Activated CD4-positive, alpha-beta T cell treated with anti-CD3 and anti-CD28 coated beads for 4 hours (primary cell): ENCODE measurements at regions not wholly inside any gene's neighbourhood (a gene's known extent, or its start where the extent isn't known, plus 50 kb on each side); places are given as distances from the start of the nearest gene placed in this dataset.
"Not testable (repeated sequence)": the region's sequence is repeated elsewhere in the genome, so short reads cannot be mapped to it uniquely, and the experiment has no call there.

ENCODE experiments used
- DNase-seq, 2 donors: peaks; one replicate each; pipeline ENCODE4 v3.0.0-alpha.2; 2020

DNA sequence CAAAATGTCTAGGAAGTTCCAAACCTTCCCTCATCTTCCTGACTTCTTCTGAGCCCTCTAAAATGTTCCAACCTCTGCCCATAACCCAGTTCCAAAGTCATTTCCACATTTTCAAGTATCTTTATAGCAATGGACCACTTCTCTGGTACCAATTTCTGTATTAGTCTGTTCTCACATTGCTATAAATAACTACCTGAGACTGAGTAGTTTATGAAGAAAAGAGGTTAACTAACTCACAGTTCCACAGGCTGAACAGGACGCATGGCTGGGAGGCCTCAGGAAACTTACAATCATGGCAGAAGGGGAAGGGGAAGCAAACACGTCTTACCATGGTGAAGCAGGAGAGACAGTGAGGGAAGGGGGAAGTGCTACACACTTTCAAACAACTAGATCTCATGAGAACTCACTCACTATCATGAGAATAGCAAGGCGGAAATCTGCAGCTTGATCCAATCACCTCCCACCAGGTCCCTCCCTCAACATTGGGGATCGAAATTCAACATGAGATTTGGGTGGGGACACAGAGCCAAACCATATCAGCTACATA is 213.2 kb upstream of the MGAT5 start:
- DNase-seq = not testable (repeated sequence)

DNA sequence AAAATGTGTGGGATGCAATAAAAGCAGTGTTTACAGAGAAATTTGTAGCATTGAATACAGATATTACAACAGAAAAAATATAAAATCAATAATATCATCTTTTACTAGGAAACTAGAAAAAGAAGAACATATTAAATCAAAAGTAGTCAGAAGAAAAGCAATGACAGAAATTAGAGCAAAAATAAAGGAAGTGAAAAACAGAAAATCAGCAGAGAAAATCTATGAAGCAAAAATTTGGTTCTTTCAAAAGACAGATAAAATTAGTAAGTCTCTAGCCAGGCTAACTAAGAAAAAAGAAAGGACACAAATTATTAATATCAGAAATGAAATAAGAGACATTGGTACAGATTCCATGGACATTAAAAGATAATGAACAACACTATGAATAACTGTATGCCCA is 212.0 kb upstream of the MGAT5 start:
- no peak for DNase-seq

DNA sequence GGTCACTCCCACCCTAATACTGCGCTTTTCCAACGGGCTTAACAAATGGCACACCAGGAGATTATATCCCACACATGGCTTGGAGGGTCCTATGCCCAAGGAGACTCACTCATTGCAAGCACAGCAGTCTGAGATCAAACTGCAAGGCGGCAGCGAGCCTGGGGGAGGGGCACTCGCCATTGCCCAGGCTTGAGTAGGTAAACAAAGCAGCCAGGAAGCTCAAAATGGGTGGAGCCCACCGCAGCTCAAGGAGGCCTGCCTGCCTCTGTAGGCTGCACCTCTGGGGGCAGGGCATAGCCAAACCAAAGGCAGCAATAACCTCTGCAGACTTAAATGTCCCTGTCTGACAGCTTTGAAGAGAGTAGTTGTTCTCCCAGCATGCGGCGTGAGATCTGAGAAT is 210.8 kb upstream of the MGAT5 start:
- not testable (repeated sequence) for DNase-seq

DNA sequence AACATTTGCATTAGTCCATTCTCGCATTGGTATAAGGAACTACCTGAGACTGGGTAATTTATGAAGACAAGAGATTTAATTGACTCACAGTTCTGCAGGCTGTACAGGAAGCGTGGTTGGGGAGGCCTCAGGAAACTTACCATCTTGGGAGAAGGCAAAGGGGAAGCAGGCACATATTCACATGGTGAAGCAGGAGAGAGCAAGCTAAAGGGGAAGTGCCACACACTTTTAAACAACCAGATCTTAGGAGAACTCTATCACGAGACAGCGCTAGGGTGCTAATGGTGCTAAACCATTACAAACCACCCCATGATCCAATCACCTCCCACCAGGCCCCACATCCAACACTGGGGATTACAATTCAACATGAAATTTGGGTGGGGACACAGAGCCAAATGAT is 201.7 kb upstream of the MGAT5 start:
- no peak for DNase-seq

DNA sequence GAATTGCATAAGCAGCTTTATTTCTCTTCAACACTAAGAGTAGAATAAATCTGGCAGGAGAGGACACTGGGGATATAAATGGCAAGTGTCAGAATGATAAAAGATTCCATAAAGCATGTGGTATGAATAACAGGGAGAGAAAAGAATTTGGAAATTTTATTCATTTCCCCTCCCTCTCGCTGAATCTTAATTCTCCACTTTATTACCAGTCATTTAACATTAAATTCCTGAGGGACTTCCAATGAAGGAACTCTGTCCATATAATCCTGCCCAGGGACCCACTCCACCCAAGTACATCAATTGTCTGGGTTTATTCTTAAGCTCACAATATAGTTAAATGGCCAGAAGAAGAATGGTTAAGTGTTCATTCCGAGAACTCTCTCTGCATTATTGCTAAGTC is 197.7 kb upstream of the MGAT5 start:
- no peak for DNase-seq

DNA sequence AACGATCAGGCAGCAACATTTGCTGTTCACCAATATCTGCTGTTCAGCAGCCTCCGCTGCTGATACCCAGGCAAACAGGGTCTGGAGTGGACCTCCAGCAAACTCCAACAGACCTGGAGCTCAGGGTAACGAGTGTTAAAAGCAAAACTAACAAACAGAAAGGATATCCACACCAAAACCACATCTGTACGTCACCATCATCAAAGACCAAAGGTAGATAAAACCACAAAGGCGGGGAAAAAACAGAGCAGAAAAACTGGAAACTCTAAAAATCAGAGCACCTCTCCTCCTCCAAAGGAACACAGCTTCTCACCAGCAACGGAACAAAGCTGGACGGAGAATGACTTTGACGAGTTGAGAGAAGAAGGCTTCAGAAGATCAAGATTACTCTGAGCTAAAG is 192.8 kb upstream of the MGAT5 start:
- DNase-seq = not testable (repeated sequence)

DNA sequence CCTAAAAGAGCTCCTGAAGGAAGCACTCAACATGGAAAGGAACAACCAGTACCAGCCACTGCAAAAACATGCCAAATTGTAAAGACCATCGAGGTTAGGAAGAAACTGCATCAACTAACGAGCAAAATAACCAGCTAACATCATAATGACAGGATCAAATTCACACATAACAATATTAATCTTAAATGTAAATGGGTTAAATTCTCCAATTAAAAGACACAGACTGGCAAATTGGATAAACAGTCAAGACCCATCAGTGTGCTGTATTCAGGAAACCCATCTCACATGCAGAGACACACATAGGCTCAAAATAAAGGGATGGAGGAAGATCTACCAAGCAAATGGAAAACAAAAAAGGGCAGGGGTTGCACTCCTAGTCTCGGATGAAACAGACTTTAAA is 191.6 kb upstream of the MGAT5 start:
- not testable (repeated sequence) for DNase-seq

DNA sequence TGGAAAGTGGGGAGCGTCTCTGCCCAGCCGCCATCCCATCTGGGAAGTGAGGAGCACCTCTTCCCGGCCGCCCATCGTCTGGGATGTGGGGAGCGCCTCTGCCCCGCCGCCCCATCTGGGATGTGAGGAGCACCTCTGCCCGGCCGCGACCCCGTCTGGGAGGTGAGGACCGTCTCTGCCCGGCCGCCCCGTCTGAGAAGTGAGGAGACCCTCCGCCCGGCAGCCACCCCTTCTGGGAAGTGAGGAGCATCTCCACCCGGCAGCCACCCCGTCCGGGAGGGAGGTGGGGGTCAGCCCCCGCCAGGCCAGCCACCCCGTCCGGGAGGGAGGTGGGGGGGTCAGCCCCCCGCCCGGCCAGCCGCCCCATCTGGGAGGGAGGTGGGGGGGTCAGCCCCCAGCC is 190.0 kb upstream of the MGAT5 start:
- DNase-seq = not testable (repeated sequence)

DNA sequence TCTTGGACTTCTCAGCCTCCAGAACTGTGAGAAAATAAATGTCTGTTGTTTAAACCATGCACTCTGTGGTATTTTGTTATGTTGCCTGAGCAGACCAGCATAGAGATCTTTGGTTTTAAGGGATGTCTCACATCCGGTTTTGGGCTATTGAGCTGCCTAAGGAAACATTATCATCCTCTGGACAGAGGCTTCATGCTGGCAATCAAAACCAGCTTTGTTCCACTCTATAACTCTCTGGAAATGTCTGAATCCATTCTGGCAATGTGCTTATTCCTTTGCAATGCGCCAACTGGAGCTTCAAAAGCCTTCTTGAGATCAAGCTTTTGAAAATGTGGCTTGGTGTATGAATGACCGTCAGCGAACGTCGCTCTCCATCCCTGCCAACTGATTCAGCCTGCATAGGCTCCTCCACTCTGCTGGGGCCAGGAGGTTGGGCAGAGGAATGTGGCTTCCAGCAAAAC is 183.6 kb upstream of the MGAT5 start:
- DNase-seq = no peak

DNA sequence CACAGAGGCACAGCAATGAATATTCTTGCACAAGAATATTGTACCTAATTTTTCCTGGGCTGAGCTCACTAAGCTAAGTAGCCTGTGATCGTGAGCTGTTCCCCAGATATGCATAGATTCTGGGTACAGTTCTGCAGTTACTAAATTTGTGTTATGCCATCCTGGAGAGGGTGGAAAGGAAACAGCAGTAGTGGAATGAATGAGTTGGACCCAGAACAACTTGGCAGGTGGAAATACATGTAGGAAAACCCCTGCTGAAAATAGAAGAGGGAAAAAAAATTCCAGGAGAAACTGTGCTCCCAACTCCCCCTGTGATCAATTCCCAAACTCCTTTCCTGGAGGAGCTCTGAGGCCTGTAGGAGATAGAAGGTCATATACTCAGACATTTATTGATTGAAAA is 181.5 kb upstream of the MGAT5 start:
- DNase-seq = no peak

DNA sequence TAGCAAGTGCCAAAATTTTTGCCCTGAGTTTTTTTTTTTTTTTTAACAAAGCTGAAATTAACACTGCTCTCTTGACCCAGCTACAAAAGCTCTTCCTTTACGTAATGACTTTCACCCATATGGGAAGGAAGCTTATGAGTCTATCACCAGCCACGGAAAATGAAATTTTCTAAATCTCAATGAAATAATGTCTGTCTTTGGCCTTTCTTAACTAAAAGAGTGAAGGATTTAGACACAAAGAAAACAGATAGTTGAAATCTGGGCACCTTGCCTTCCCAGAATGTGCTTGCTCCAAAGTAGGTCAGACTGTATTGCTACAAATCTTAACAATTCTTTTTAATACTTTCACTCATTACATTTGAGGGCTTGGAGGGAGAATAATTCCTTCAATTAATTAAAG is 180.8 kb upstream of the MGAT5 start:
- no peak for DNase-seq

DNA sequence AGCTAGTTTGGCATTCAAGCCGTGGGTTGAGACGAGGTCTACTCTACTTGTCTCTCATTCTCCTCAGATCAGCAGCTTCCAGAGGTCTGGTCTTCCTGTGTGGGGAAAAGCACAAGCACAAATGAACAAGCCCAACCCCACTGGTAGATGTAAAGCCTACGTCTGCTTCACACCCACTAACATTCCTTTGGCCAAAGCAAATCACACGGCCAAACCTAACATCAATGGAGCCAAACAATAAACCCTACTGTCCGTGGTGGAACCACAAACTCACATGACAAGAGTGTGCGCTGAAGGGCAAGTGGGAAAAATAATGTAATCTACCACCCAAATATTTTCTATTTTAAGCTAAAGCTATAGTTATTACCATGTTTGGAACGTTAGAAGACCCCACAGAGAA is 179.3 kb upstream of the MGAT5 start:
- DNase-seq = no peak

DNA sequence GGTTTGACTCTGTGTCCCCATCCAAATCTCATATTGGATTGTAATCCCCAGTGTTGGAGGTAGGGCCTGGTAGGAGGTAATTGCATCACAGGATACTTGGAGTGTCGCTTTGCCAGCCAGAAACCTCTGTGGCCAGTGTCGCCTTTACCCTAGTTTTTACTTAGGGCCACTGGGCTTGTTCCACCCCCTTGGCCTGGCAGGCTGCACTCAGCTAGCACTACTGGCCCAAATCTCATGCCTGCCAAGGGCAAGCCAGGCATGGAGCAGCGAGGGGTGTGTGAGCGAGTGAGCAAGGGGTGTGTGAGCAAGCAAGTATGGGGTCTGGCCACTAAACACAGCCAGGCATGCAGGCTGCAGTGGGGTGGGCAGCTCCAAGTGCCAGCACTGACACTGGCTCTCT is 178.7 kb upstream of the MGAT5 start:
- no peak for DNase-seq

DNA sequence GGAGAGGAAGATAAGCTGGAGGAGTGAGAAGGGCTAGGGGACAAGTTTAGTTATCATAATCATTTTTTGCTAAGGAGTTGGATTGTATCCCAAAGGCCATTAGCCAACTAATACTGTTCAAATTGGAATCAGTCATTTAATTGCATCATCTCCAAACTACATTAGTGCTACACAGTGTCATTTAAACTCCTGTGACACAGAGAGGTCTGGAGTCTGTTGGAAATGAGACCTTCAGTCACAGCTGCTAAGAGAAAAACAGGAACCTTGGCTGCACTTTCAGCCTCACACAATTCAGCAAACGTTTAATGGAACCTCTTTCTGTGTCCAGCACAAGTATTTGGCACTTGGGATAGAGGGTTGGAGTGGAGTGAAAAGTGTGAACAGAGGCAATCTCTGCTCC is 175.5 kb upstream of the MGAT5 start:
- DNase-seq = no peak

DNA sequence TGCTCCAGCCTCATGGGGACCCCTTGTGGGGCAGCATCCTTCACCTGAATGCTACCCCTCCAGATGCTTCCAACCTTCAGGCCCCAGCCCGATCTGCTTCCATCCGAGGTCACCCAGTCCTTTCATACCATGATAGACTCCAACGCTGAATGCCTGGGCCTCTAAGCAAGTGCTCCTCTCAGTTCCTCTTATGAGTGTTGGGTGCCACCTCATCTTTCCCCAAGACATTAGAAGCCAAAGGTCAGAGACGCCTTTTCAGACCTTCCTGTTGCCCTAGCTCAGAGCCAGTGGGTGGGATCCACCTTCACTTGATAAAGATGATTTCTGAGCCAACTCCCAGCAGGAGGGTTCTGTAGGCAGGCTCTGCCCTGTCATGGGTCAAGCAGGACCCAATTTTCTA is 174.5 kb upstream of the MGAT5 start:
- no peak for DNase-seq

DNA sequence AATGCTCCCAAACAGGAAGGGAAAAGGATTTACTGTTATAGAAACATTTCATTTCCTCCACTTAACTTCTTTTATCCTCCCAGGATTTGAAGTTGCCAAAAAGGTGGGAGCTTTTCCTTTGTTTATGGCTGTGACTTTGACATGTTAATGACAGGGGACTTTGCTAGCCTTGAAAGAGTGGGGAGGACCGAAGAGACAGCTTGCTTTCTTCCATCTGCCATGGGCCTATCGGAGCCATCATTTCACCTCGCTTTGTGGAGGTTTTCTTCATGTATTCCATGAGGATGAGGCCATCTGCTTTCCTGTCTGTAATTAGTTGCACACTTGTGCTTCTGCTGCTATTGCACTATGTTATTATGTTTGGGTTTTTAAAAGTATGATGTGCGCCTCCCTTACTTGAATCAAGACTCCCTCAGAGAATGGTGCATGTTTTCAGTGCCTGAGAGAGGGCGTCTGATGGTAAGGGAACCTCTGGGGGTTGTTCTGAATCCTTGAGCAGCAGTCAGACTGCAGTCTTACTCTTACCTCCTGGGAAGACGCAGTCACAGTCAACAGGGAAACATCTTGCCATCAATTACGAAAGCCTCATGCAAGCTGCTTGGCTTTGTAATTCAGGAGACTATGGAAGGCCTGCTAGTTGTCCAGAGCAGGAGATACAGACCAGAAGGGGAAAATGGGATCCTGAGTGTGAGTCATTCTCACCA is 173.3 kb upstream of the MGAT5 start:
- no peak for DNase-seq

DNA sequence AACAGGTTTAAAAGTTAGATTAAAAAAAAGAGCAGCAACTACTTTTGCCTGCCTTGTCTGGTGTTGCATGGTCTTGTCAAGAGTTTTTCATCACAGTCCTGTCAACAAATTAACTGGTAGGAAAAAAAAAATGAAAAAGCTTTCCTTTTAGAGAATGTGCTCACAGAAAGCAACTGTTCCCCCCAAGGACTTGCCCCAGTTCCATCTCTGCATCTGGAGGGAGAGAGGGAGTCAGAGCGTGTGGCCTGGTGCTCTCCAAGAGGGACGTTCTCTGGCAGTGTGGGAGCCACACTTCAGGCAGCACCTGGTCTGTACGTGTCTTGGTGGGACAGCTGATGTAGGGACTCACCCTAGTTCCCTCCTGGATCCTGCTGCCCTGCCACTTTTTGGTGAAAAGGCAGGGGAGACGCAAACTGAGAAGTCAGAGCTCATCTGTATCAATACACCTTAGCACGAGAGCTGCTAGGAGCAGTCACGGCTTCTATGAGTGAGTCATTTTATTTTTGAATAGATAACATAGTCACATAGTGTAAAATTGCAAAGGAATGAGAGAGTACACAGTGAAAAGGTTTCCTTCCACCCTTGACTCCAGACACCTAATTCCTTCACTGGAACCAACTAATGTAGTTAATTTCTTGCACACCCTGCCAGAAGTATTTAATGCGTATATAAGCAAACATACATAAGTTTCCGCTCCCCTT is 172.5 kb upstream of the MGAT5 start:
- DNase-seq = no peak

DNA sequence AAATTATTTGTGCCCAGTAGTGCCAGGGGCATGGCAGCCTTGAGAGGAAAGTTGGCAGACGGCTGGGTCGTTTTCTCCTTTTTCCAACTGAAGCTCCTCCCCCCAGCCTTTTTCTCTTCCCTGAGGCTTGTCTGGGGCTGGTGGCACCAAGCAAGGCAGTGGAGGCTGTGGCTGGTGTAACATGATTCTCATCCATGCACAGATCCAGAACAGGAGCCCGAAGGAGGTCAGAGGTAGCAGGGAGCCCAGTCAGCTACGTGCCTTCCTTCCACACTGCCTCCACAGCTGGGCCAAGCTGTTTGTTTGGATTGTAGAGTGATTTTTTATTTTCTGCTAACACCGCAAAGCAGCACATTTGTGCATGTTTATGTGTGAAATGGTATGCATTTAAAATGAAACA is 170.3 kb upstream of the MGAT5 start:
- DNase-seq = no peak

DNA sequence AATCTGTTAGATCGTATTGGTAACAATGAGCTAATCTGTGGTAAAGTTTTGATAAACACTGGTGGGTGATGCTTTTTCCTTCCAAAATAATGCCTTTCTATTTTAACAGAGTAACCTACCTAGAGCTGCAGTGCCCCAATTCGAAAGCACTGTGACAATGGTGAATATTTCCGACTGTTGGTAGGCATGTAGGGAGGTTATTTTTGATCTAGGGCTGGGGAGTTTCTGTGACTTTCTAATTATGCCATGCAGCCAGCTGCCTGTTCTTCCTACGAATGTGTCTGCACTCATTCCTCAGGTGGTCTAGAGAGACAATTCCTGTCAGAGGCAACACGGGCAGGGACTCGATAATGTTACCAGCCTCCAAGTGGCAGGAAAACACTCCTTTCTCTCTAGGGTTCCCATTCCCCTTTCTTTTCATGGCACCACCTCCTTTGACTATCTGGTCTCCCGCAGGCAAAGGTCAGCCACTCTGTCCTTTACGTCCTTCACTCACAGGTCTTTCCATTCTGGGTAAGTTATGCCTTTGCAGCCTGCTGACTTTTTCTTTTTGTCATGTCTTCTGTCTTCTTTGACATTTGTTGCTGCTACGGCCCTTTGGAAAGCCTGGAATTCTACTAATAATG is 167.2 kb upstream of the MGAT5 start:
- DNase-seq = no peak

DNA sequence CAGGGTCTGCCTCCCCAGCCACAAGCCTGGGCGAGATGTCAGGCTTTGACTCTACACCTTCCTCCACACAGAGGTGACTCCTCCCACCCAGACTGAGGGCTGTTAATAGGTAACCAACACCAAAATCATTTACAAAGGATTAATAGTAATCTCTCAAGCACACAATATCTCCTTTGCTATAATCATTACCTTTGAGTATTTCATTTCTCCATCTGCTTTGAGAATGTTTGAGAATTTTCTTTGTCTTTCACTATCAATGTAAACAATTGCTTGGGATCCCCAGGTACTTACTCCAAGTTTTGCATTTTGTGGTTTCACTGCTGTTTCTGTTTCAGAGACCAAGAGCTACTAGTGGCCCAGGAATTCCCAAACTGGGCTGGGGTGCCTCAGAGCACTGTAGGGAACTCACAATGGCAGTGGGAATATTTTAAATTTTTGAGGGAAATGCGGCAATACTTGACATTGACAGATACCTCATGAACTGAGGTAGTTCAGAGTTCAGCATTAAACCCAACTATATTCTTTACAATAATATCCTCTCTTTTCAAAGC is 166.4 kb upstream of the MGAT5 start:
- DNase-seq = no peak

DNA sequence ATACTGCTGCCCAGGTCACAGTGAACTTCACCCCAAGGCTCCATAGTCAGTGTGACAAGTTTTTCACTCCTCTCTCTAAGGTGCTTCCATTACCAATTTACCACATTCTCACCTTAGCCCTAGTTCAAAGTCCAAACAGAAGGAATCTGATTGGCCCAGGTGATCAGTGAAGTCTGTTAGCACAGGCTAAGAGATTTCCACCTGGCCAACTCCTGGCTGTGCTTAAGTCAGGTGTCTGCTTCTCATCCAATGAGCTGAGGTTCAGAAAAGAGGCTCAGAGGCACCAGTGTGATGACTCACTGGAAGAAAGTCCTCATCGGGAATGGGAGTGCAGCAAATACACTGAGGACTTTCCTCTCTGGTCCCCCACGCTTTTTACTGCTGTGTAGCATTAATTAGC is 164.4 kb upstream of the MGAT5 start:
- DNase-seq = no peak

DNA sequence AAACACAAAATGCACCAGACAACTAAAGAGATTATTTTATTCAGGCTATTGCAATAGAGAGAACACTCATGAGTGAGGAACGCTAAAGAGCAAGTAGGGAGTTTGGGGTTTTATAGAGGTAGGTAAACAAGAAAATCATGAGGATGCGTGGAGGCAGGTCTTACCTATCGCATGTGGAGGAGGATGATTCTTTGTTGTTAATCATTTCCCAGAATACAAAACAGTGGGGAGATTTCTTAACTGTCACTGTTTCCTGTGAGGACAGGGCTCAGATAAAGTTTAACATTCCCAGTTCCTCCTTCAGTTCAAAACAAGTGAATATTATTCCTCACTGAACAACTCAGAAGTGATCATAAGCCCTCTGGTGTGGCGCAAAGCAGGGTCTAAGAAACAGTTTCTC is 156.1 kb upstream of the MGAT5 start:
- DNase-seq = no peak

DNA sequence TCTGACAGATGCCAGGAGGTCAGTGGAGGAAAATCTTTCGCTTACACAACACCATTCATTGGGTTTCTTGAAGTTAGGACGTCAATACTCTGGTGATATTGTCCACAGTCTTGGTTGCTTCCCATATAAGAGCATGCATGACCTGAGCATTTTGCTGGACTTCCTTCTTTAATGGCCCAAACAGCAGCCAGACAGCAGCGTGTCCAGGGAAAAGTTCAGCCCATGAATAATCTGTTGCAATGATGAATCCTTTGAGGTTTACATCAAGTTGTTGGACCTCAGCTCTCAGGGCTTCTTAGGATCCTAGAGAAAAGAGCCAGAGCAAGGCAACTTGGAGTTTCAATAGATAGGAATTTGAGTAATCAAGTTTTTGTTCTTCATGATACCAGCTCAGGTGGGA is 155.6 kb upstream of the MGAT5 start:
- no peak for DNase-seq

DNA sequence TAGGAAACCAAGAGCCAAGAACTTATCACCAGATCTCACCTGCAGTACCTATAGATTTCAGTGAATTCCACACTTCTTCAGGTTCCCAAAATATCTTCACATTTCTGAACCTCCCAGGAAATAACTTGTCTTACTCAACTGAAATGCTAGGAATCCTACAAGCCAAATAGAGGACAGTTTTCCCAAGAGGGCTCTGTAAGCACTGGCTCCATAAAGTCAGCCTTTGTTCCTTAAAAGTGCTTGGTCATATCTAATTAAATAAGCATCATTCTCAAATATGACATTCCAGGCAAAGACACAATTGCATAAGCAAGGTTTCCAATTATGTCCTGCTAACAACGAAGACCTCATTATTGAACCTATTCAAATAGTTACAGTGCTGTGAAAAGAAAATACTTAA is 154.6 kb upstream of the MGAT5 start:
- DNase-seq = no peak
